ENCODE measurements at regions not wholly inside any gene's neighbourhood (a gene's known extent, or its start where the extent isn't known, plus 50 kb on each side); places are given as distances from the start of the nearest gene placed in this dataset.

GRCh38 chr7:68063171-68063570, 1066.5 kb downstream of the TYW1 start:
- TF ChIP-seq POLR2AphosphoS5 (IDR thresholded peaks at IDR 0.05) (no peak), CTCF (IDR thresholded peaks at IDR 0.05) (peak in 2 of 3 experiments; percentile 21 to 37)

Measured in esophagus muscularis mucosa (tissue), 3 donors.